NCI-H510A (cell line): ENCODE measurements at regions not wholly inside any gene's neighbourhood (a gene's known extent, or its start where the extent isn't known, plus 50 kb on each side); places are given as distances from the start of the nearest gene placed in this dataset.

ENCODE experiments used
- DNase-seq: peaks from one replicate; lab custom pipeline; 2025; lab: John Stamatoyannopoulos, UW

GRCh38 chr7:22586786-22587140 is 86.8 kb upstream of the STEAP1B start:
- DNase-seq, result no peak

GRCh38 chr7:22586101-22586785 is 86.3 kb upstream of the STEAP1B start:
- DNase-seq, result no peak

- DNase-seq, result no peak
Measured at GRCh38 chr7:22584179-22584578, 84.2 kb upstream of the STEAP1B start.

GRCh38 chr7:22582863-22583622 is 83.1 kb upstream of the STEAP1B start:
- no peak for DNase-seq

- no peak for DNase-seq
Measured at GRCh38 chr7:22581099-22581498, 81.1 kb upstream of the STEAP1B start.

GRCh38 chr7:22579961-22580360 is 80.0 kb upstream of the STEAP1B start:
- no peak for DNase-seq

GRCh38 chr7:22578007-22578733 is 78.2 kb upstream of the STEAP1B start:
- DNase-seq, result no peak

GRCh38 chr7:22577470-22578001 is 77.5 kb upstream of the STEAP1B start:
- DNase-seq, result no peak

- no peak for DNase-seq
Measured at GRCh38 chr7:22576612-22577469, 76.9 kb upstream of the STEAP1B start.

GRCh38 chr7:22574754-22575520 is 74.9 kb upstream of the STEAP1B start:
- no peak for DNase-seq

GRCh38 chr7:22572937-22573336 is 72.9 kb upstream of the STEAP1B start:
- no peak for DNase-seq

GRCh38 chr7:22572292-22572691 is 72.3 kb upstream of the STEAP1B start:
- DNase-seq, result no peak

GRCh38 chr7:22571766-22572165 is 71.8 kb upstream of the STEAP1B start:
- no peak for DNase-seq

- no peak for DNase-seq
Measured at GRCh38 chr7:22569586-22570321, 69.8 kb upstream of the STEAP1B start.

- no peak for DNase-seq
Measured at GRCh38 chr7:22566592-22566991, 66.6 kb upstream of the STEAP1B start.

- no peak for DNase-seq
Measured at GRCh38 chr7:22566176-22566575, 66.2 kb upstream of the STEAP1B start.

GRCh38 chr7:22565315-22565811 is 65.4 kb upstream of the STEAP1B start:
- DNase-seq, result no peak

GRCh38 chr7:22564511-22565045 is 64.6 kb upstream of the STEAP1B start:
- no peak for DNase-seq

- DNase-seq, result no peak
Measured at GRCh38 chr7:22563621-22564241, 63.7 kb upstream of the STEAP1B start.
